ENCODE measurements at regions not wholly inside any gene's neighbourhood (a gene's known extent, or its start where the extent isn't known, plus 50 kb on each side); places are given as distances from the start of the nearest gene placed in this dataset.

DNA sequence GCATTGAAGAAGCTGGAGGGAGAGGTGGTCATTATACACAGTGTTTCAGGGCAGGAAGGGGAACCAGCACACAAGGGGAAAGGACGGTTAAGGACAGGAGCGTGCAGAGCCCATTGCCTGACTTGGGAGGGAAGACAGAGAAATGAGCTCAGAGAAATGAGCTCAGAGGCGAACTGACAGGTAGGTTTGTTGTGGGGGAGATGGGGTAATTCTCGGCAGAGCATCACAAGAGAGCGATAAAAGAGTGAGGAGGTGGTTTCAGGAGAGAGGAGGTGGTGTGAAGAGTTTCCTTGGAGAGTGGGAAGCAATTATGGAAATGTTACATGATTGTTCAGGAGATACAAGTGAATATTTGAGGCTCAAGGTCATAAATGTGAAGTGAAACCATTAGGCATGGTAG is 61.0 kb downstream of the MRGPRX1 start:
- DNase-seq: no peak

DNA sequence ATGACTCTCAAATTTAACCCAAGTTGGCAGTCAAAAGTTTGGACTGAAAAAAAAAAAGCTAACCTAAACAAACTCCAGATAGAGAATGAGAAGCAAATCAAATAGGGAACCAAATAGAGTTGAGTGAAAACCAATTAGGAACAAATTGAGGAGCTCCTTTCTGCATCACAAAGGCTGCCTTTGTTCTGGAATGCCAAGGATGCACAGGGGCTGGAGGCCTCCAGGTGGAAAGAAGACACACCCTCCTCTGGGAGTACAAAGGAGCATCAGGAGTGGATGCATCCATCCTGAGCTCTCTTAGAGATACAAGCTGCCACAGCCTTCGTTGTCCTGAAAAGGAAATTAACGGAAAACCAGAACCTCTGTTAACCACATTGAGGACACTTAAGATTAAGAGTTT is 73.3 kb downstream of the MRGPRX1 start:
- no peak for DNase-seq

DNA sequence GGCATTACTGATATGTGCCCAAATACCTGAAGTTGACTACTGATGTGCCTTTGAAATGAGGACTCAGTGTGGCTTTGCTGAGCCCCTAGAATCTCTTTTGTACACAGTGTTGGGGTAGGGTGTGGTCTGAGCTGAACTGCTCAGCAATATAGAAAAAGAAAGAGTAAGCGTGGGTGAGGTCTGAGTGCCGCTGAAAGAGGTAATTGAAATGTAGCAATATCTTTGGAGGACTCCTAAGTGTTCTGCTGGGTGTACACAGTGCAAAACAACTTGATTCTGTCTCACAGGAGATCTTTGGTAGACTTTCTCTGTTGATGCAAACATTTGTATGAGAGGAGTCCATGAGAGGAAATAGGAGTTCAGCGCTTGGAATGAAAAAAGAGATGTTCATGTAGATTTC is 73.7 kb upstream of the PTPN5 start:
- no peak for DNase-seq

DNA sequence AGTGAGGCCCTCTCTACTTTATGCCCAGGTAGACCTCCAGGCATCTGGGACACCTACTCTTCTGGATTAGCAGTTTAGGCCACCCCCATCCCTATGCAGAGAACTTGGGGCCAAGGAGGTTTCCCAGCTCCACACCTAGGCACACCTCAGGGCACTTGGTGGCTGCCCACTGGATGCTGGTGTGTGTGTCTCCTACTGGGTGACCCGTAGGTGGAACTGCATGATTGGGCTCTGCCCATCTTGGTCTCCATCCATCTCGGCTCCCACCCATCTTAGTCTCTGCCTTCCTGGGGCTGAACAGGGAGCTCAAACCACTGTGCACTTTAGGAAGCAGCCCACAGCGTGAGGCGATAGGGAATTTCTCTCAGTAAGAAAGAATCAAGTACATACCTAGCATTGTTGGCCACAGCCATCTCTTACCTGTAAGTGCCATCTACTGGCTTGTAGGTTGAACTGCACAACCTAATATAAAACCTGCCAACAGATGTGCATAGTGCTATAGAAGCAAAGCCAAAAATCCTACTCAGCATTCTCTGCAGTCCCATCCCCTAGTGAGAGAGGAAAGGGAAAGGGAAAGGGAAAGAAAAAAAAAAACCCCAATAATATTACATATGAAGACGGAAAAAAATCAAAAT is 61.6 kb upstream of the PTPN5 start:
- peak; percentile 20 for DNase-seq

DNA sequence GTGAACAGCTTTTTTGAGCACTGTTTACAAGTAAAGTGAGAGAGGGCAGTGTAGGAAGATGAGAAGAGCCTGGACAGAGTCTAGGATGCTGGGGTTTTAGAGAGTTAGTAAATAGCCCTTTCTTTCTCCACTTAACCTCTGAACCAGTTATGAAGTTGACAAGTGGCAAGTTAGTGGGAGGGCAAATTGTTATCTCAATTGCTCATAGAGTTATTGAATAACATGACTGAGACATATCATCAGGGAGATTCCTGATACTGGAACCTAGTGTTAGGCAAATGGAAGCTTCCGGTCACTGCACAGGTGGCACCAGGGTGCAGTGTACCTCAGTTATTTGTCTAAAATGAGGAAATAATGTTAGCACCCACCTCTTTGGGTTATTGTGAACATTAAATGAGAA is 57.8 kb upstream of the PTPN5 start:
- no peak for DNase-seq

DNA sequence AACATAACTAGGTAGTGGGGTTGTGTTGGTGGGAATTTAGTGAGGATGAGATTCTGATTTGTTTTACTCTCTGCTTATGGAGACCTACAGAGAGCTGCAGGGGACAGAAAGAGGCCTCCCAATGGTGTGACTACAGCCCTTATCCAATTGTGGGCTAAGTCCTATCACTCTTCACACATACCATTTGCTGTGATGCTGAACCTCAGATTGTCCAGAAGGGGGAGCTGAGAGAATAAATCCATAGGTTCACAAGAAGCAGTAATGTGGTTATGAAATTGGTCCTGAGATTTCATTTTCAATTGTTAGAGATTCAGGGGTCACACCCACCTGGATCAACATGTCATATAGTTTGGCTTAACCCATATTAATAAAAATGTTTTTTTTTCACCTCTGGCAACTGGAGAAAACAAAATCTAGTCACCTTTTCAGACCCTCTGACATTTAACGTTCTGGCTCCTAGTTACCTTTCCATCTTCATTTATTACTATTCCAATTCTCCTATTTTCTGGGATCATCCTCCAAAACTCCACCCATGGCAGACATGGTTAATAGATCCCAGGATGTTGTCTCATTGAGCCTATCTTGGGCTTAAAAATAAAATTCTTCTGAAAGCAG is 53.3 kb upstream of the PTPN5 start:
- DNase-seq: peak; percentile 14
